ENCODE measurements at regions not wholly inside any gene's neighbourhood (a gene's known extent, or its start where the extent isn't known, plus 50 kb on each side); places are given as distances from the start of the nearest gene placed in this dataset.

DNA sequence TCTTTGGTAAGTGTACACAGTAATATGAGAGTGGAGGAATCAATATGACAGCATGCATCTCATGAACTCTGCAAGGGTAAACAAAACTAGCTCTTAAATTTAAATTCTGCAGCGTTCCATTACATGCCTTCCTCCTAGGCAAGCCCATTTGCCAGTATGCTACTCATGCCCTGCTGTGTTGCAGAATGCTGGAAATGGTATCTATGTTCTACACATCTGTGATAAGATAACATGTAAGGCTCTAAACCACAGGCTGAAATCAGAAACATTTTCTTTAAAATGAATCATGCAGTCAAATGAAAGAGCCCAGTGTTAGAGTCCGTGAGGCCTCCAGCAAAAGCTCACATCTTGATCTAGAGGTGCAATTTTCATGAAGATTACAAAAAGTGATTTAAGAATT is 112.8 kb upstream of the FN1 start:
- no peak for TF ChIP-seq POLR2A (IDR thresholded peaks at IDR 0.05)
- TF ChIP-seq, protein P1, sequence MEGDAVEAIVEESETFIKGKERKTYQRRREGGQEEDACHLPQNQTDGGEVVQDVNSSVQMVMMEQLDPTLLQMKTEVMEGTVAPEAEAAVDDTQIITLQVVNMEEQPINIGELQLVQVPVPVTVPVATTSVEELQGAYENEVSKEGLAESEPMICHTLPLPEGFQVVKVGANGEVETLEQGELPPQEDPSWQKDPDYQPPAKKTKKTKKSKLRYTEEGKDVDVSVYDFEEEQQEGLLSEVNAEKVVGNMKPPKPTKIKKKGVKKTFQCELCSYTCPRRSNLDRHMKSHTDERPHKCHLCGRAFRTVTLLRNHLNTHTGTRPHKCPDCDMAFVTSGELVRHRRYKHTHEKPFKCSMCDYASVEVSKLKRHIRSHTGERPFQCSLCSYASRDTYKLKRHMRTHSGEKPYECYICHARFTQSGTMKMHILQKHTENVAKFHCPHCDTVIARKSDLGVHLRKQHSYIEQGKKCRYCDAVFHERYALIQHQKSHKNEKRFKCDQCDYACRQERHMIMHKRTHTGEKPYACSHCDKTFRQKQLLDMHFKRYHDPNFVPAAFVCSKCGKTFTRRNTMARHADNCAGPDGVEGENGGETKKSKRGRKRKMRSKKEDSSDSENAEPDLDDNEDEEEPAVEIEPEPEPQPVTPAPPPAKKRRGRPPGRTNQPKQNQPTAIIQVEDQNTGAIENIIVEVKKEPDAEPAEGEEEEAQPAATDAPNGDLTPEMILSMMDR (IDR thresholded peaks at IDR 0.05), result no peak
